GM13977 (cell line): ENCODE measurements at regions not wholly inside any gene's neighbourhood (a gene's known extent, or its start where the extent isn't known, plus 50 kb on each side); places are given as distances from the start of the nearest gene placed in this dataset.

Source experiments
- DNase-seq: peaks from one replicate; pipeline ENCODE4 v3.0.0; 2012; ENCODE audit warnings: low spot score
- in situ Hi-C: fragments of 300-500 bp; cut with MboI; formaldehyde crosslinking; loops from one replicate; pipeline ENCODE4 v1.12.0; 2022; ENCODE audit warnings: low sequenced_read_pairs, low pct_unique_long_range_greater_than_20kb, mixed read lengths, inconsistent platforms; ENCODE audit not compliant: unreplicated experiment
- TF ChIP-seq, protein P1 (sequence below): IDR thresholded peaks from 2 replicates; pipeline ENCODE4 v1.5.1; 2012; ENCODE audit warnings: mild to moderate bottlenecking, control low read depth; ENCODE audit not compliant: insufficient read depth; ENCODE audit errors: extremely low read depth, missing control alignments

DNA sequence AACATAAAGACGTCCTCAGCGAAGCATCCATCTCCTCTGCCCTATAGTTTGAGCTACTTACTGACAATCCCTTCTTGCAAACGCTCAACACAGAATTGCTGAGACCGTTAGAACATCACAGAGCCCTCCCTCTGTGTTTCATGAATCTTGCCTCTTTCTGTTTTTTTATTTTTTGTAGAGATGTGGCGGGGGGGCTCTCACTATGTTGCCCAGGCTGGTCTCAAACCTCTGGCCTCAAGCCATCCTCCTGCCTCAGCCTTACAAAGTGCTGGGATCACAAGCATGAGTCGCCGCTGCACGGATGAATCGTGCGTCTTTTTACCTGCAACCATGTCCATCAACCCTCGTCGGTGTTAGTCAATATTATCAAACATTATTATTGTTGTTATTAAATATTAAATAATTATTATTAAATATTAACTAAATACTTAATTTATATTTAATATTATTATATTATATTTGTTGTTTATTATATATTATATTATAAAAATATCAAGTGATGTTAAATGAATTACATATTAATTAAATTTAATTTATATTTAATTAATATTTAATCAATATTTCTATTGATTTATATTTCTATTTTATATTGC lies 200.7 kb downstream of the CRLF2 start:
- TF ChIP-seq, protein P1, sequence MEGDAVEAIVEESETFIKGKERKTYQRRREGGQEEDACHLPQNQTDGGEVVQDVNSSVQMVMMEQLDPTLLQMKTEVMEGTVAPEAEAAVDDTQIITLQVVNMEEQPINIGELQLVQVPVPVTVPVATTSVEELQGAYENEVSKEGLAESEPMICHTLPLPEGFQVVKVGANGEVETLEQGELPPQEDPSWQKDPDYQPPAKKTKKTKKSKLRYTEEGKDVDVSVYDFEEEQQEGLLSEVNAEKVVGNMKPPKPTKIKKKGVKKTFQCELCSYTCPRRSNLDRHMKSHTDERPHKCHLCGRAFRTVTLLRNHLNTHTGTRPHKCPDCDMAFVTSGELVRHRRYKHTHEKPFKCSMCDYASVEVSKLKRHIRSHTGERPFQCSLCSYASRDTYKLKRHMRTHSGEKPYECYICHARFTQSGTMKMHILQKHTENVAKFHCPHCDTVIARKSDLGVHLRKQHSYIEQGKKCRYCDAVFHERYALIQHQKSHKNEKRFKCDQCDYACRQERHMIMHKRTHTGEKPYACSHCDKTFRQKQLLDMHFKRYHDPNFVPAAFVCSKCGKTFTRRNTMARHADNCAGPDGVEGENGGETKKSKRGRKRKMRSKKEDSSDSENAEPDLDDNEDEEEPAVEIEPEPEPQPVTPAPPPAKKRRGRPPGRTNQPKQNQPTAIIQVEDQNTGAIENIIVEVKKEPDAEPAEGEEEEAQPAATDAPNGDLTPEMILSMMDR: no peak
- no peak for DNase-seq
- in situ Hi-C loops: no loop called here

DNA sequence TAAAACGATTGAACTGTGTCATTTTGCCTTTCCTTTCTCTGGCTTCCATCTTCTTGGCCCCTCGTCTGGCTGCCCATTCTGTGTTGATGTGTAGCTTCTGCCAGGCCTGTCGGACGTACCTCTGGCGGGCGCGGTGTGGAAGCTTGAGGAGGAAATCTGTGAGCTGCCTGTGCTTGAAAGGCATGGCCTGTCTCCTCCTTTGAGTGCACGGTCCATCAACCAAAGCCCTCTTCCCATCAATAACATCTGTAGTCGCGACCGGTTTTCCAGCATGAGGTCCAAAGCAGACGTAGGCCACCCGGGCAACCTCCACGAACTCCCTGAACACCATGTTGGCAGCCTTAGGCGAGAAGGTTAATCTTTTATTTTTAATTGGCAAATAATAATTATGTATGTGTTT lies 202.7 kb downstream of the CRLF2 start:
- no peak for DNase-seq
- in situ Hi-C loops: no loop called here
- TF ChIP-seq, protein P1: no peak

DNA sequence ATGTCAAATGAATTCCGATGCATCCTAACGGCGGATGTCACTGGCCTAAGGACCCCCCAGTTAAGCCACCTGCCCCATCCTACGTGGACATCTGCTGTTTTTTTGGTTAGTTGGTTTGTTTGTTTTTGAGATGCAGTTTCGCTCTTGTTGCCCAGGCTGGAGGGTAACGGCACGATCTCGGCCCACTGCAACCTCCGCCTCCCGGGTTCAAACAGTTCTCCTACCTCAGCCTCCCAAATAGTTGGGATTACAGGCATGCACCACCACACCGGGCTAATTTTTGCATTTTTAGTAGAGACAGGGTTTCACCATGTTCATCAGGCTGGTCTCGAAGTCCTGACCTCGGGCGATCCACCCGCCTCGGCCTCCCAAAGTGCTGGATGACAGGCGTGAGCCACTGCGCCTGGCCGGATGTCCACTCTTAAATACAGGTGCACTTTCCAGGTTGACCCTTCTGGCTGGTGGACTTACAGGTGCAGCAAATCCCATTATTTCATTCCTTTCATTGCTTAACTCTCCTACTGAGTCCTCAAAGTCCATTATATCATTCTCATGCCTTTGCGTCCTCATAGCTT lies 206.2 kb downstream of the CRLF2 start:
- no peak for DNase-seq
- in situ Hi-C loops: no loop called here
- TF ChIP-seq, protein P1: no peak

DNA sequence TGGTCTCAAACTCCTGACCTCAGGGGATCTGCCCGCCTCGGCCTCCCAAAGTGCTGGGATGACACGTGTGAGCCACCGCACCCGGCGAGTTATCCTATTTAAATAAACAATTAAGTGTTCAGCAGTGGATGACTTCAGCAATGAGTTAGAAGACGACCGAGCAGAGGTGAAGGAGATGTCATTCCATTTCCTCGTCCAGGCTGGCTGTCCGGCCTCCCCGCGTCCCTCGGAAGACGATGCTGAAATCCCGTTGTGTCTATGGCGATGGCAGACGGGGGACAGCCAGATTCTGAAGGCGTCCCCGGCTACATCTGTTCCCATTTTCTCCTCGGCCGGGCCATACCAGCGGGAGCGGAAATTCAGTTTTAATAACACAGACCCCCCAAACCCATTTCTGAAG lies 209.8 kb downstream of the CRLF2 start:
- no peak for DNase-seq
- in situ Hi-C loops: no loop called here
- TF ChIP-seq, protein P1: no peak

DNA sequence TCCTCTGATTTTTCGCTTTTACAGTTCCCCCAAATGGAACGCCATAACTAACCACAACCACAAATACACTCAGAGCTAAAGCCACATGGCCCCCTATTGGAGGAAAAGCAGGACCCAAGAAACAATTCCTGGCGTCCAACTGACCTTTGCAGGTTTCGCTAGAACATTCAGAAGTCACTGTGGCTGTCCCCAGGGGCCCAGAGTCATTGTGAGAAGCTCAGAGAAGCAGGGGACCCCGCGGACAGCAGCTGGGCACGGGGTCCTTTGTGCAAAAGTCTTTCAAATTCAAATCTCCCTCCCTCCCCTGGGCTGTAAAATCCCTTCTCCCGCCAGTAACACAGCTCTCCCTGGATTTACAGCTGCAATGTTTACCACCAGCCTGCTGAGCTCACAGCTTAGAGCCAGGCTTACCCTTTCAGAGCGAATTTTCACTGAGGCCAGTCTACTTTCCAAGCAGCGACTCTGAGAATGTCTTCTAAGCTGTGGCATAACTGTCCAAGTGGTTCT lies 214.8 kb downstream of the CRLF2 start:
- DNase-seq: no peak
- in situ Hi-C loops: no loop called here
- TF ChIP-seq, protein P1: no peak

DNA sequence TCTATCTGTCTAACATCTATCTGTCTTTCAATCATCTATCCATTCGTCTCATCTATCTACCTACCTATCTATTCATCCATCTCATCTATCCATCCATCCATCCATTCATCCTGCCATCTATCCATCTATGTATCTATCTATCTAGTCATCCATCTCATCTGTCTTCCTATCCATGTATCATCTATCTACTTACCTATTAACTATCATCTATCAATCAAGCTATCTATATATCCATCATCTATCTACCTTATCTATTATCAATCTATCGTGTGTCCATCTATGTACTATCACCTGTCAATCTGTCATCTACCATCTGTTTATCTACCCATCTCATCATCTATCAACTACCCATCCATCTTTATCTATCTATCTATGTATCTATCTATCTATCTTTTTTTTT lies 217.7 kb downstream of the CRLF2 start:
- no peak for DNase-seq
- in situ Hi-C loops: no loop called here
- TF ChIP-seq, protein P1: no peak
